Gastroesophageal sphincter (tissue), 4 donors: ENCODE measurements at regions not wholly inside any gene's neighbourhood (a gene's known extent, or its start where the extent isn't known, plus 50 kb on each side); places are given as distances from the start of the nearest gene placed in this dataset.

Experiments
- ATAC-seq: fragments of 150-250 bp; one replicate; pipeline ENCODE4 v1.9.1; 2016; ENCODE audit warnings: mild to moderate bottlenecking, moderate library complexity
- H3K27ac ChIP-seq, 4 donors: fragments of 200-600 bp; sonication (generic) in 3 of 4; 1 replicate in 3 of 4; 2 replicates in 1 of 4; pipeline ENCODE4 v1.5.1; 2016 to 2019
- H3K27me3 ChIP-seq: fragments of 200-600 bp; sonication (generic); one replicate; pipeline ENCODE4 v1.5.1; 2019
- H3K36me3 ChIP-seq, 2 donors: fragments of 200-600 bp; sonication (generic); one replicate each; pipeline ENCODE4 v1.5.1; 2019; ENCODE audit warnings: control low read depth in 1 of 2
- H3K4me1 ChIP-seq, 3 donors: fragments of 200-600 bp; sonication (generic); 1 replicate in 2 of 3; 2 replicates in 1 of 3; pipeline ENCODE4 v1.5.1; 2016 to 2019; ENCODE audit warnings: control low read depth in 2 of 3
- H3K4me3 ChIP-seq, 2 donors: fragments of 200-600 bp; sonication (generic); one replicate each; pipeline ENCODE4 v1.5.1; 2019; ENCODE audit warnings: mild to moderate bottlenecking in 1 of 2, moderate library complexity in 1 of 2
- H3K9me3 ChIP-seq, 3 donors: fragments of 200-600 bp; sonication (generic); one replicate each; pipeline ENCODE4 v1.5.1; 2017 to 2019; ENCODE audit warnings: control low read depth in 2 of 3
- CTCF ChIP-seq, 4 experiments: fragments of 200-600 bp in 2 of 4; fragments of 450-650 bp in 2 of 4; sonication (generic) in 1 of 4; IDR thresholded peaks; one replicate each; pipeline ENCODE4 v1.5.1; 2017 to 2019; ENCODE audit warnings: antibody characterized with exemption in 4 of 4, mild to moderate bottlenecking in 2 of 4, moderate library complexity in 2 of 4
- EP300 ChIP-seq: sonication (generic); formaldehyde crosslinking; IDR thresholded peaks from one replicate; pipeline ENCODE4 v1.6.1; 2017; ENCODE audit warnings: antibody characterized with exemption, mild to moderate bottlenecking
- POLR2A ChIP-seq, 2 donors: fragments of 450-650 bp; IDR thresholded peaks; one replicate each; pipeline ENCODE4 v1.6.1; 2017; ENCODE audit warnings: antibody characterized with exemption in 2 of 2, mild to moderate bottlenecking in 2 of 2, moderate library complexity in 1 of 2
- POLR2AphosphoS5 ChIP-seq: sonication (generic); formaldehyde crosslinking; IDR thresholded peaks from one replicate; pipeline ENCODE4 v1.6.1; 2017; ENCODE audit warnings: antibody characterized with exemption
- WGBS, 2 donors: methylation state at CpG; one replicate each; pipeline ENCODE4 v1.1.5; 2018; ENCODE audit warnings: low coverage in 1 of 2; 5-methylcytosine and 5-hydroxymethylcytosine counted together

GRCh38 chr2:150392614-150393013 lies 94.9 kb downstream of the RND3 start:
- TF ChIP-seq EP300 = no peak
- no peak for TF ChIP-seq POLR2AphosphoS5
- Histone ChIP-seq H3K4me3 (no peak overlapping the region), H3K27me3 (no peaks in the 10 kb centered on the region), H3K9me3 (no peaks in the 10 kb centered on the region), H3K4me1 (peaks cover 0 to 9% (median 0%) of the 10 kb centered on the region in 3 donors), H3K36me3 (no peaks in the 10 kb centered on the region), H3K27ac (no peak overlapping the region)
- ATAC-seq = no peak
- 23 to 33% methylated on average over 1 to 4 of the region's 4 CpGs for WGBS, 2 donors

GRCh38 chr2:150391779-150392178 lies 95.7 kb downstream of the RND3 start:
- no peak overlapping the region for H3K4me3 ChIP-seq
- TF ChIP-seq POLR2A (IDR thresholded peaks at IDR 0.05) (no peak), CTCF (IDR thresholded peaks at IDR 0.05) (no peak), POLR2AphosphoS5 (no peak), EP300 (no peak)
- no peak for ATAC-seq
- H3K4me1 ChIP-seq = peaks cover 0 to 9% (median 0%) of the 10 kb centered on the region in 3 donors
- H3K36me3 ChIP-seq = no peaks in the 10 kb centered on the region
- H3K9me3 ChIP-seq = peaks cover 0 to 1% (median 0%) of the 10 kb centered on the region in 3 donors
- H3K27me3 ChIP-seq = no peaks in the 10 kb centered on the region
- no peak overlapping the region for H3K27ac ChIP-seq

- Histone ChIP-seq H3K4me3 (no peak overlapping the region), H3K36me3 (no peaks in the 10 kb centered on the region), H3K9me3 (peaks cover 0 to 11% (median 0%) of the 10 kb centered on the region in 3 donors), H3K27ac (no peak overlapping the region), H3K4me1 (peaks cover 0 to 9% (median 0%) of the 10 kb centered on the region in 3 donors), H3K27me3 (no peaks in the 10 kb centered on the region)
- 77 to 82% methylated on average over 2 of the region's 2 CpGs for WGBS, 2 donors
- ATAC-seq = no peak
- no peak for TF ChIP-seq CTCF (IDR thresholded peaks at IDR 0.05)
- TF ChIP-seq EP300 = no peak
- no peak for TF ChIP-seq POLR2A (IDR thresholded peaks at IDR 0.05)
- TF ChIP-seq POLR2AphosphoS5 = no peak
Measured at GRCh38 chr2:150389447-150389846, 98.0 kb downstream of the RND3 start.

- Histone ChIP-seq H3K9me3 (peaks cover 0 to 11% (median 0%) of the 10 kb centered on the region in 3 donors), H3K36me3 (no peaks in the 10 kb centered on the region), H3K27me3 (no peaks in the 10 kb centered on the region), H3K4me1 (peaks cover 0 to 9% (median 0%) of the 10 kb centered on the region in 3 donors), H3K27ac (no peak overlapping the region), H3K4me3 (no peak overlapping the region)
- WGBS, 2 donors = 80 to 88% methylated on average over 1 to 2 of the region's 2 CpGs
- TF ChIP-seq EP300 = no peak
- no peak for TF ChIP-seq POLR2AphosphoS5
- no peak for TF ChIP-seq POLR2A (IDR thresholded peaks at IDR 0.05)
- no peak for TF ChIP-seq CTCF (IDR thresholded peaks at IDR 0.05)
- no peak for ATAC-seq
Measured at GRCh38 chr2:150388289-150388625, 99.2 kb downstream of the RND3 start.

GRCh38 chr2:150387586-150388288 lies 99.7 kb downstream of the RND3 start:
- H3K4me3 ChIP-seq = no peak overlapping the region
- no peak for TF ChIP-seq POLR2A (IDR thresholded peaks at IDR 0.05)

GRCh38 chr2:150385211-150385610 lies 102.3 kb downstream of the RND3 start:
- no peak overlapping the region for H3K4me3 ChIP-seq
- WGBS, 2 donors = 36 to 44% methylated on average over 1 of the region's 1 CpG
- no peak for ATAC-seq
- H3K27me3 ChIP-seq = no peaks in the 10 kb centered on the region
- H3K4me1 ChIP-seq = no peaks in the 10 kb centered on the region
- peaks cover 0 to 11% (median 0%) of the 10 kb centered on the region in 3 donors for H3K9me3 ChIP-seq
- TF ChIP-seq EP300 (no peak), CTCF (IDR thresholded peaks at IDR 0.05) (no peak), POLR2A (IDR thresholded peaks at IDR 0.05) (no peak), POLR2AphosphoS5 (no peak)
- no peaks in the 10 kb centered on the region for H3K36me3 ChIP-seq
- no peak overlapping the region for H3K27ac ChIP-seq

More at GRCh38 chr2:150387586-150388288, 99.7 kb downstream of the RND3 start:
- WGBS, 2 donors = 88 to 89% methylated on average over 1 to 3 of the region's 4 CpGs
- Histone ChIP-seq H3K27ac (no peak overlapping the region), H3K4me1 (peaks cover 0 to 9% (median 0%) of the 10 kb centered on the region in 3 donors), H3K36me3 (no peaks in the 10 kb centered on the region), H3K9me3 (peaks cover 0 to 11% (median 0%) of the 10 kb centered on the region in 3 donors), H3K27me3 (no peaks in the 10 kb centered on the region)
- ATAC-seq = no peak
